HepG2 (cell line): ENCODE measurements at regions not wholly inside any gene's neighbourhood (a gene's known extent, or its start where the extent isn't known, plus 50 kb on each side); places are given as distances from the start of the nearest gene placed in this dataset.

ENCODE experiments used
- ATAC-seq: fragments of 200-7000 bp; cut with Tn5 transposase; 3 replicates; pipeline ENCODE4 v1.9.1; 2020; ENCODE audit warnings: mild to moderate bottlenecking, moderate library complexity
- BruUV-seq: library from RNA; stranded (reverse); fragments of 400-500 nt; replicated peaks from 2 replicates; lab custom pipeline; 2021; lab: Mats Ljungman, UMichigan
- CTCF ChIA-PET: fragments of 300-600 bp; formaldehyde crosslinking; extraction: SDS; loops from one replicate; lab custom pipeline; 2021; ENCODE audit warnings: low total read pairs, inconsistent platforms, low intra/inter-chr PET ratio; lab: Yijun Ruan, JAX
- POLR2A ChIA-PET: fragments of 350-600 bp; sonication (Branson Sonifier 250); formaldehyde crosslinking; loops from one replicate; lab custom pipeline; 2020; ENCODE audit warnings: antibody characterized with exemption, inconsistent platforms; lab: Yijun Ruan, JAX
- DNase-seq: peaks from one replicate; pipeline ENCODE4 v3.0.0-alpha.2; 2015; ENCODE audit warnings: low spot score
- FAIRE-seq: peaks from 3 replicates; lab custom pipeline; 2011; peaks lifted over from hg19 to GRCh38; lab: Jason Lieb, UNC
- H2AFZ ChIP-seq: one replicate; pipeline ENCODE4 v1.6.1; 2011; ENCODE audit warnings: low read length, inconsistent platforms
- H3K27ac ChIP-seq: fragments of 300-600 bp; 3 replicates; pipeline ENCODE4 v1.8.0; 2011; ENCODE audit warnings: mixed run types, mild to moderate bottlenecking, mixed read lengths, low read length, inconsistent platforms; ENCODE audit not compliant: insufficient read depth; ENCODE audit errors: extremely low read length
- H3K27me3 ChIP-seq, 2 experiments: fragments of 200-600 bp in 1 of 2; 2 replicates in 1 of 2; 3 replicates in 1 of 2; pipeline versions ENCODE4 v1.6.0 to v1.8.0; 2011; ENCODE audit warnings: low read length in 2 of 2, mild to moderate bottlenecking in 2 of 2, moderate library complexity in 2 of 2, inconsistent platforms in 1 of 2; ENCODE audit not compliant: insufficient read depth in 2 of 2, control insufficient read depth in 1 of 2
- H3K36me3 ChIP-seq, 2 experiments: fragments of 200-600 bp in 1 of 2; replicated peaks in 1 of 2; 2 replicates in 1 of 2; 3 replicates in 1 of 2; pipeline versions ENCODE4 v1.5.1 to v1.8.0; 2011; ENCODE audit warnings: low read length in 2 of 2, inconsistent platforms in 1 of 2; ENCODE audit not compliant: insufficient read depth in 2 of 2, control insufficient read depth in 1 of 2
- H3K4me1 ChIP-seq: 2 replicates; pipeline ENCODE4 v1.5.1; 2012; ENCODE audit warnings: low read length, inconsistent platforms; ENCODE audit not compliant: insufficient read depth
- H3K4me2 ChIP-seq: 2 replicates; pipeline ENCODE4 v1.6.0; 2011; ENCODE audit warnings: low read depth, low read length, inconsistent platforms
- H3K4me3 ChIP-seq, 3 experiments: fragments of 200-600 bp in 1 of 3; sonication (generic), shearing (Covaris generic) in 1 of 3; replicated peaks in 1 of 3; 2 replicates each; pipeline ENCODE4 v1.5.1; 2011 to 2016; ENCODE audit warnings: low read length in 3 of 3, inconsistent platforms in 2 of 3, low read depth in 2 of 3, mild to moderate bottlenecking in 2 of 3, control low read depth in 1 of 3, mixed read lengths in 1 of 3; ENCODE audit not compliant: insufficient read depth in 1 of 3
- H3K79me2 ChIP-seq: one replicate; pipeline ENCODE4 v1.6.1; 2011; ENCODE audit warnings: low read length, inconsistent platforms; ENCODE audit not compliant: insufficient read depth
- H3K9ac ChIP-seq: 2 replicates; pipeline ENCODE4 v1.6.0; 2011; ENCODE audit warnings: mild to moderate bottlenecking, low read depth, low read length, inconsistent platforms; ENCODE audit not compliant: insufficient read depth
- H3K9me3 ChIP-seq: 2 replicates; pipeline ENCODE4 v1.5.1; 2012; ENCODE audit warnings: mild to moderate bottlenecking, low read length
- H4K20me1 ChIP-seq: 2 replicates; pipeline ENCODE4 v1.6.0; 2011; ENCODE audit warnings: inconsistent platforms, mild to moderate bottlenecking, low read length, moderate library complexity; ENCODE audit not compliant: insufficient read depth
- CCDC6 ChIP-seq: sonication (generic); formaldehyde crosslinking; IDR thresholded peaks from 2 replicates; pipeline ENCODE4 v1.8.1; 2022; ENCODE audit warnings: mild to moderate bottlenecking, missing genetic modification reagents, moderate library complexity
- DR1 ChIP-seq: sonication (generic); formaldehyde crosslinking; IDR thresholded peaks from 2 replicates; pipeline ENCODE4 v1.8.0; 2021; ENCODE audit warnings: mild to moderate bottlenecking, missing genetic modification reagents, inconsistent platforms
- FOXP1 ChIP-seq, 2 experiments: fragments of 450-650 bp in 1 of 2; IDR thresholded peaks; 2 replicates each; pipeline ENCODE4 v1.6.1; 2017 to 2018; ENCODE audit warnings: antibody characterized with exemption in 1 of 2
- GABPA ChIP-seq, 2 experiments: IDR thresholded peaks; 2 replicates each; pipeline ENCODE4 v1.6.1; 2011 to 2016; ENCODE audit warnings: low read depth in 2 of 2, low read length in 1 of 2, missing biosample characterization in 1 of 2, missing genetic modification characterization in 1 of 2
- GPN1 ChIP-seq: sonication (generic); formaldehyde crosslinking; IDR thresholded peaks from 2 replicates; pipeline ENCODE4 v1.5.1; 2020; ENCODE audit warnings: missing genetic modification reagents, borderline replicate concordance
- MAX ChIP-seq: IDR thresholded peaks from 2 replicates; pipeline ENCODE4 v1.6.1; 2012; ENCODE audit warnings: inconsistent platforms
- NCOA5 ChIP-seq: sonication (generic); formaldehyde crosslinking; IDR thresholded peaks from 2 replicates; pipeline ENCODE4 v1.4.0; 2020; ENCODE audit warnings: missing genetic modification reagents
- NFKBIZ ChIP-seq: IDR thresholded peaks from 2 replicates; pipeline ENCODE4 v1.6.1; 2018; ENCODE audit warnings: missing genetic modification reagents, missing compliant biosample characterization
- NRL ChIP-seq: sonication (generic); formaldehyde crosslinking; IDR thresholded peaks from 2 replicates; pipeline ENCODE4 v1.5.0; 2020; ENCODE audit warnings: missing genetic modification reagents, mild to moderate bottlenecking, moderate library complexity, borderline replicate concordance
- PCBP1 ChIP-seq: fragments of 200-400 bp; formaldehyde crosslinking; IDR thresholded peaks from 2 replicates; pipeline ENCODE4 v1.6.1; 2017; ENCODE audit warnings: mild to moderate bottlenecking, low read depth, low read length, borderline replicate concordance
- PCBP2 ChIP-seq: fragments of 200-400 bp; formaldehyde crosslinking; optimal IDR thresholded peaks from 2 replicates; pipeline ENCODE3; 2018; ENCODE audit warnings: low read length, low read depth; ENCODE audit not compliant: poor library complexity, severe bottlenecking
- PRPF4 ChIP-seq: fragments of 200-400 bp; formaldehyde crosslinking; IDR thresholded peaks from 2 replicates; pipeline ENCODE4 v1.6.1; 2016; ENCODE audit warnings: low read length, low read depth; ENCODE audit not compliant: poor library complexity, severe bottlenecking
- SUZ12 ChIP-seq: fragments of 150-350 bp; IDR thresholded peaks from 2 replicates; pipeline ENCODE4 v1.6.1; 2014; ENCODE audit warnings: low read depth, low read length
- TCF12 ChIP-seq, 2 experiments: fragments of 450-650 bp in 1 of 2; sonication (generic) in 1 of 2; formaldehyde crosslinking in 1 of 2; IDR thresholded peaks; 2 replicates each; pipeline versions ENCODE4 v1.6.1 to v1.8.0; 2017 to 2022; ENCODE audit warnings: antibody characterized with exemption in 1 of 2, mild to moderate bottlenecking in 1 of 2, missing genetic modification reagents in 1 of 2, moderate library complexity in 1 of 2
- UBTF ChIP-seq: sonication (generic); formaldehyde crosslinking; IDR thresholded peaks from 2 replicates; pipeline ENCODE4 v1.4.0; 2020; ENCODE audit warnings: mild to moderate bottlenecking, missing genetic modification reagents
- WIZ ChIP-seq: sonication (generic); formaldehyde crosslinking; IDR thresholded peaks from 2 replicates; pipeline ENCODE4 v1.5.1; 2020; ENCODE audit warnings: mild to moderate bottlenecking, missing genetic modification reagents
- YY1 ChIP-seq: IDR thresholded peaks from 2 replicates; pipeline ENCODE4 v1.6.1; 2011; ENCODE audit warnings: low read length, low read depth, moderate library complexity, mild to moderate bottlenecking; ENCODE audit not compliant: insufficient read depth, insufficient replicate concordance
- ZNF160 ChIP-seq: sonication (generic); formaldehyde crosslinking; IDR thresholded peaks from 2 replicates; pipeline ENCODE4 v1.8.0; 2022; ENCODE audit warnings: mild to moderate bottlenecking, inconsistent platforms, missing genetic modification reagents
- ZNF367 ChIP-seq: sonication (generic); formaldehyde crosslinking; IDR thresholded peaks from 2 replicates; pipeline ENCODE4 v1.4.0; 2020; ENCODE audit warnings: missing genetic modification reagents, borderline replicate concordance
- ZNF441 ChIP-seq: sonication (generic); formaldehyde crosslinking; IDR thresholded peaks from 2 replicates; pipeline ENCODE4 v1.7.0; 2021; ENCODE audit warnings: missing genetic modification reagents, borderline replicate concordance
- ZNF749 ChIP-seq: sonication (generic); formaldehyde crosslinking; IDR thresholded peaks from 2 replicates; pipeline ENCODE4 v1.8.0; 2022; ENCODE audit warnings: mild to moderate bottlenecking, missing genetic modification reagents, moderate library complexity, borderline replicate concordance
- ZNF75D ChIP-seq: sonication (generic); formaldehyde crosslinking; IDR thresholded peaks from 2 replicates; pipeline ENCODE4 v1.8.1; 2023; ENCODE audit warnings: missing genetic modification reagents, mild to moderate bottlenecking, borderline replicate concordance
- ZSCAN9 ChIP-seq: IDR thresholded peaks from 2 replicates; pipeline ENCODE4 v1.6.1; 2016; ENCODE audit warnings: borderline replicate concordance
- WGBS: methylation state at CpG from one replicate; pipeline ENCODE4 v1.1.6; 2017; ENCODE audit warnings: low lambda C conversion rate; 5-methylcytosine and 5-hydroxymethylcytosine counted together
- in situ Hi-C: cut with HindIII; loops from 2 replicates; pipeline ENCODE4 v1.10.0; 2017; ENCODE audit warnings: low pct_unique_long_range_greater_than_20kb; ENCODE audit not compliant: extremely low pct_ligation_motif_present
- intact Hi-C: fragments of 100-400 bp; cut with micrococcal nuclease; formaldehyde crosslinking; loops from one replicate; pipeline ENCODE4 v1.10.0; 2022; ENCODE audit not compliant: unreplicated experiment
- TF ChIP-seq, protein P1 (sequence below): IDR thresholded peaks from 2 replicates; pipeline ENCODE4 v1.6.1; 2016; ENCODE audit warnings: missing genetic modification reagents, missing compliant biosample characterization

DNA sequence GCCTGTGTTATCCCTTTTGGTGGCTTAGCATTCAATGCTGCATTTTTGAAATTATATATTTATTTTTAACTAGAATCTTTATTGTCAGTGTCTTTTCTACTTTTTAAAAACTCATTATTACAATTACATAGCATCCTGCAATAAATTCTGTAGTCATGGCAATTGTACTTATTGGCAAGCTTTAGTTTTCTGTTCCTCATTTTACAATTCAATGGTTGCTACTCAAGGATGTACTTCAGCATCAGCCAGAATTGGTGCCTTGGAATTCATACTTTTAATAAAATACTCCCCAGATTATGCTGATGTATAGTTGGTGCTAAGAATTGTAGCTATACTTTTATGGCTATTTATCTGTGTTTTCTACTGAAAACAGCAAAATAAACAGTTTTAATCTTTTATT lies 1756.8 kb upstream of the SEL1L start (continued):
- TF ChIP-seq, protein P1, sequence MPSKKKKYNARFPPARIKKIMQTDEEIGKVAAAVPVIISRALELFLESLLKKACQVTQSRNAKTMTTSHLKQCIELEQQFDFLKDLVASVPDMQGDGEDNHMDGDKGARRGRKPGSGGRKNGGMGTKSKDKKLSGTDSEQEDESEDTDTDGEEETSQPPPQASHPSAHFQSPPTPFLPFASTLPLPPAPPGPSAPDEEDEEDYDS (CRISPR knock-in tag), result no peak
- TF ChIP-seq ZNF441 (CRISPR knock-in tag) (no peak), NCOA5 (no peak), UBTF (CRISPR knock-in tag) (no peak), GPN1 (CRISPR knock-in tag) (no peak), NFKBIZ (no peak), ZNF749 (CRISPR knock-in tag) (no peak), ZNF367 (CRISPR knock-in tag) (no peak), PCBP1 (no peak), GABPA (IDR thresholded peaks at IDR 0.05; ENCODE audit: low read depth, low read length) (no peak), GABPA (CRISPR knock-in tag; IDR thresholded peaks at IDR 0.05; ENCODE audit: low read depth) (no peak), ZNF75D (no peak)
- TF ChIP-seq, all 625 proteins: peak for 0

DNA sequence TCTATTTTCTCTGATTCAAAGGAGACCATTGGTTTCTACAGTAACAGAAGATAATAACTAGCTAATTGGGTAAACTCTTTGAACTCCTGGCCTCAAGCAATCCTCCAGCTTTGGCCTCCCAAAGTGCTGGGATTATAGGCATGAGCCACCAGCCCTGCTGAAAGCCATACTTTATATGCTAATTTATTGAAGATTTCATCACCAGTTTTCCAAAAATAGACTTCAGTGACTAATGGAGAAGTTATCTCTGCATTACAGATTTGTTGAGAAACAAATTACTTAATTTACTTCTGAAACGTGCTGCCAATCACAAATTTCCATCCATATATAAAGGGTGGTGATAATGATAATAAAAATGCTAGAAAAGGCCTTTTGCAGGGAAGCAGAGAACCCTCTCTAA lies 1758.1 kb upstream of the SEL1L start:
- ATAC-seq (no peak), FAIRE-seq (no peak), DNase-seq (no peak)
- Histone ChIP-seq H3K9ac (no peak overlapping the region), H3K36me3 (no peaks in the 10 kb centered on the region), H3K4me2 (no peak overlapping the region), H3K4me3 (no peak overlapping the region), H3K27me3 (no peaks in the 10 kb centered on the region), H2AFZ (no peak overlapping the region), H3K4me1 (no peaks in the 10 kb centered on the region), H3K9me3 (peaks cover 41% of the 10 kb centered on the region), H4K20me1 (no peaks in the 10 kb centered on the region), H3K79me2 (no peaks in the 10 kb centered on the region), H3K27ac (no peak overlapping the region)
- ChIA-PET CTCF (no interaction called here), POLR2A (no interaction called here)
- BruUV-seq, result no TSS peak
- intact Hi-C loops (no loop called here), in situ Hi-C loops (no loop called here)
- 7% methylated on average over 1 of the region's 1 CpG for WGBS
- TF ChIP-seq MAX, result no peak
- TF ChIP-seq TCF12 (IDR thresholded peaks at IDR 0.05), result no peak
- no peak for TF ChIP-seq TCF12 (CRISPR knock-in tag; IDR thresholded peaks at IDR 0.05)
- TF ChIP-seq SUZ12, result no peak
- no peak for TF ChIP-seq YY1
- TF ChIP-seq ZNF160 (CRISPR knock-in tag), result no peak
- TF ChIP-seq NRL (CRISPR knock-in tag), result no peak
- no peak for TF ChIP-seq FOXP1 (IDR thresholded peaks at IDR 0.05)
- TF ChIP-seq FOXP1 (CRISPR knock-in tag; IDR thresholded peaks at IDR 0.05), result no peak
- no peak for TF ChIP-seq PRPF4
- TF ChIP-seq PCBP2, result no peak
- TF ChIP-seq DR1 (CRISPR knock-in tag), result no peak
- TF ChIP-seq CCDC6 (CRISPR knock-in tag), result no peak
- TF ChIP-seq ZSCAN9 (CRISPR knock-in tag), result no peak
- no peak for TF ChIP-seq WIZ (CRISPR knock-in tag)
